ENCODE measurements at regions not wholly inside any gene's neighbourhood (a gene's known extent, or its start where the extent isn't known, plus 50 kb on each side); places are given as distances from the start of the nearest gene placed in this dataset.

- TF ChIP-seq POLR2A (IDR thresholded peaks at IDR 0.05), result no peak
- TF ChIP-seq CTCF (IDR thresholded peaks at IDR 0.05), result no peak
- no peak for TF ChIP-seq POLR2AphosphoS5 (IDR thresholded peaks at IDR 0.05)
- no peak for TF ChIP-seq EP300 (IDR thresholded peaks at IDR 0.05)
Measured at GRCh38 chr14:83164016-83164415, 1630.4 kb upstream of the SEL1L start.
